ENCODE measurements at regions not wholly inside any gene's neighbourhood (a gene's known extent, or its start where the extent isn't known, plus 50 kb on each side); places are given as distances from the start of the nearest gene placed in this dataset.

GRCh38 chr20:6665161-6665560, 102.3 kb upstream of the BMP2 start:
- TF ChIP-seq, protein P1, sequence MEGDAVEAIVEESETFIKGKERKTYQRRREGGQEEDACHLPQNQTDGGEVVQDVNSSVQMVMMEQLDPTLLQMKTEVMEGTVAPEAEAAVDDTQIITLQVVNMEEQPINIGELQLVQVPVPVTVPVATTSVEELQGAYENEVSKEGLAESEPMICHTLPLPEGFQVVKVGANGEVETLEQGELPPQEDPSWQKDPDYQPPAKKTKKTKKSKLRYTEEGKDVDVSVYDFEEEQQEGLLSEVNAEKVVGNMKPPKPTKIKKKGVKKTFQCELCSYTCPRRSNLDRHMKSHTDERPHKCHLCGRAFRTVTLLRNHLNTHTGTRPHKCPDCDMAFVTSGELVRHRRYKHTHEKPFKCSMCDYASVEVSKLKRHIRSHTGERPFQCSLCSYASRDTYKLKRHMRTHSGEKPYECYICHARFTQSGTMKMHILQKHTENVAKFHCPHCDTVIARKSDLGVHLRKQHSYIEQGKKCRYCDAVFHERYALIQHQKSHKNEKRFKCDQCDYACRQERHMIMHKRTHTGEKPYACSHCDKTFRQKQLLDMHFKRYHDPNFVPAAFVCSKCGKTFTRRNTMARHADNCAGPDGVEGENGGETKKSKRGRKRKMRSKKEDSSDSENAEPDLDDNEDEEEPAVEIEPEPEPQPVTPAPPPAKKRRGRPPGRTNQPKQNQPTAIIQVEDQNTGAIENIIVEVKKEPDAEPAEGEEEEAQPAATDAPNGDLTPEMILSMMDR (IDR thresholded peaks at IDR 0.05; ENCODE audit: insufficient read depth, low read depth, low read length): no peak
- TF ChIP-seq EZH2 (IDR thresholded peaks at IDR 0.05; ENCODE audit: insufficient read depth, low read length): no peak

All from astrocyte (in vitro differentiated cells and primary cell).